HL-60 (cell line): ENCODE measurements at regions not wholly inside any gene's neighbourhood (a gene's known extent, or its start where the extent isn't known, plus 50 kb on each side); places are given as distances from the start of the nearest gene placed in this dataset.

Source experiments
- CTCF ChIP-seq: IDR thresholded peaks from one replicate; pipeline ENCODE4 v1.5.1; 2011; ENCODE audit warnings: low read length, control low read depth, inconsistent platforms; ENCODE audit not compliant: insufficient read depth
- GABPA ChIP-seq: IDR thresholded peaks from 2 replicates; pipeline ENCODE4 v1.6.1; 2012; ENCODE audit warnings: low read depth
- POLR2AphosphoS5 ChIP-seq: IDR thresholded peaks from 2 replicates; pipeline ENCODE4 v1.6.1; 2012; ENCODE audit warnings: low read depth
- SPI1 ChIP-seq: IDR thresholded peaks from 2 replicates; pipeline ENCODE4 v1.6.1; 2012; ENCODE audit warnings: low read depth, mild to moderate bottlenecking, borderline replicate concordance
- TF ChIP-seq, protein P1 (sequence below): IDR thresholded peaks from 2 replicates; pipeline ENCODE4 v1.6.1; 2012; ENCODE audit warnings: low read depth; ENCODE audit not compliant: insufficient replicate concordance

DNA sequence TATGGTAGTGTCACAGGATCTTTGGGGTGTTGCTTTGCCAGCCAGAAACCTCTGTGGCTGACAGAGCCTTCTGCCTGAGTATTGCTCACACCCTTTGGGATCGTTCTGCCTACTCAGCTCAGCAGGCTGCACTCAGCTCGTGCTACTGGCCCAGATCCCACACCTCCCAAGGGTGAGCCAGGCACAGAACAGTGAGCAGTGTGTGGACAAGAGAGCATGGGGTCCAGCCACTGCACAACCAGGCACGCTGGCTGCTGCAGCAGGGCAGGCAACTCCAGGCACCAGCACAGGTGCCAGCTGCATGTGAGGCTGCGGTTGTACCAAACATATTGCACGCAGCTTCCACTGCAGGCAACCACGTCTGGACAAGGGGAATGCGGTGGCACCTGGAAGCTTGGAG is 84.9 kb downstream of the CYB561 start:
- TF ChIP-seq CTCF (no peak), POLR2AphosphoS5 (no peak), GABPA (no peak), SPI1 (no peak)
- TF ChIP-seq, protein P1, sequence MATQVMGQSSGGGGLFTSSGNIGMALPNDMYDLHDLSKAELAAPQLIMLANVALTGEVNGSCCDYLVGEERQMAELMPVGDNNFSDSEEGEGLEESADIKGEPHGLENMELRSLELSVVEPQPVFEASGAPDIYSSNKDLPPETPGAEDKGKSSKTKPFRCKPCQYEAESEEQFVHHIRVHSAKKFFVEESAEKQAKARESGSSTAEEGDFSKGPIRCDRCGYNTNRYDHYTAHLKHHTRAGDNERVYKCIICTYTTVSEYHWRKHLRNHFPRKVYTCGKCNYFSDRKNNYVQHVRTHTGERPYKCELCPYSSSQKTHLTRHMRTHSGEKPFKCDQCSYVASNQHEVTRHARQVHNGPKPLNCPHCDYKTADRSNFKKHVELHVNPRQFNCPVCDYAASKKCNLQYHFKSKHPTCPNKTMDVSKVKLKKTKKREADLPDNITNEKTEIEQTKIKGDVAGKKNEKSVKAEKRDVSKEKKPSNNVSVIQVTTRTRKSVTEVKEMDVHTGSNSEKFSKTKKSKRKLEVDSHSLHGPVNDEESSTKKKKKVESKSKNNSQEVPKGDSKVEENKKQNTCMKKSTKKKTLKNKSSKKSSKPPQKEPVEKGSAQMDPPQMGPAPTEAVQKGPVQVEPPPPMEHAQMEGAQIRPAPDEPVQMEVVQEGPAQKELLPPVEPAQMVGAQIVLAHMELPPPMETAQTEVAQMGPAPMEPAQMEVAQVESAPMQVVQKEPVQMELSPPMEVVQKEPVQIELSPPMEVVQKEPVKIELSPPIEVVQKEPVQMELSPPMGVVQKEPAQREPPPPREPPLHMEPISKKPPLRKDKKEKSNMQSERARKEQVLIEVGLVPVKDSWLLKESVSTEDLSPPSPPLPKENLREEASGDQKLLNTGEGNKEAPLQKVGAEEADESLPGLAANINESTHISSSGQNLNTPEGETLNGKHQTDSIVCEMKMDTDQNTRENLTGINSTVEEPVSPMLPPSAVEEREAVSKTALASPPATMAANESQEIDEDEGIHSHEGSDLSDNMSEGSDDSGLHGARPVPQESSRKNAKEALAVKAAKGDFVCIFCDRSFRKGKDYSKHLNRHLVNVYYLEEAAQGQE = no peak
